Mesothelial cell of epicardium (in vitro differentiated cells): ENCODE measurements at regions not wholly inside any gene's neighbourhood (a gene's known extent, or its start where the extent isn't known, plus 50 kb on each side); places are given as distances from the start of the nearest gene placed in this dataset.

Experiments
- DNase-seq, 2 experiments: peaks; one replicate each; pipeline ENCODE4 v3.0.0; 2021; ENCODE audit warnings: low spot score in 2 of 2; ENCODE audit not compliant: unreplicated experiment in 2 of 2
- H3K27ac Mint-ChIP-seq: 2 replicates; pipeline ENCODE4 v1.8.0; 2021; ENCODE audit warnings: mixed read lengths
- H3K27me3 Mint-ChIP-seq: 2 replicates; pipeline ENCODE4 v1.8.0; 2021; ENCODE audit warnings: low read depth, mixed read lengths
- H3K36me3 Mint-ChIP-seq: 2 replicates; pipeline ENCODE4 v1.8.0; 2021; ENCODE audit warnings: mixed read lengths
- H3K4me1 Mint-ChIP-seq: 2 replicates; pipeline ENCODE4 v1.8.0; 2021; ENCODE audit warnings: mixed read lengths
- H3K4me3 Mint-ChIP-seq: 2 replicates; pipeline ENCODE4 v1.8.0; 2021; ENCODE audit warnings: mild to moderate bottlenecking, moderate library complexity, mixed read lengths
- H3K9me3 Mint-ChIP-seq: 2 replicates; pipeline ENCODE4 v1.8.0; 2021; ENCODE audit warnings: mixed read lengths
- CTCF ChIP-seq: fragments of 200-600 bp; sonication (generic); IDR thresholded peaks from one replicate; pipeline ENCODE4 v1.5.0; 2021; ENCODE audit warnings: antibody characterized with exemption; ENCODE audit not compliant: unreplicated experiment

GRCh38 chr17:77693776-77694175 is 264.7 kb upstream of the TNRC6C start:
- TF ChIP-seq CTCF = no peak
- H3K9me3 Mint-ChIP-seq = no peaks in the 10 kb centered on the region
- peaks cover 80% of the 10 kb centered on the region for H3K27me3 Mint-ChIP-seq
- H3K27ac Mint-ChIP-seq = no peak overlapping the region
- no peak overlapping the region for H3K4me3 Mint-ChIP-seq
- H3K4me1 Mint-ChIP-seq = peaks cover 44% of the 10 kb centered on the region
- DNase-seq = peak in 1 of 2 experiments; percentile 36
- no peaks in the 10 kb centered on the region for H3K36me3 Mint-ChIP-seq

GRCh38 chr17:77694391-77695363 is 263.8 kb upstream of the TNRC6C start:
- Mint-ChIP-seq H3K4me3 (no peak overlapping the region), H3K36me3 (no peaks in the 10 kb centered on the region), H3K9me3 (no peaks in the 10 kb centered on the region), H3K27me3 (peaks cover 85% of the 10 kb centered on the region), H3K27ac (no peak overlapping the region), H3K4me1 (peaks cover 44% of the 10 kb centered on the region)
- peak in 1 of 2 experiments; percentile 36 for DNase-seq
- no peak for TF ChIP-seq CTCF

GRCh38 chr17:77695386-77695785 is 263.1 kb upstream of the TNRC6C start:
- H3K9me3 Mint-ChIP-seq = no peaks in the 10 kb centered on the region
- H3K4me3 Mint-ChIP-seq = no peak overlapping the region
- no peaks in the 10 kb centered on the region for H3K36me3 Mint-ChIP-seq
- H3K4me1 Mint-ChIP-seq = peaks cover 41% of the 10 kb centered on the region
- H3K27ac Mint-ChIP-seq = no peak overlapping the region
- no peak for TF ChIP-seq CTCF
- DNase-seq = peak in 1 of 2 experiments; percentile 26
- peaks cover 84% of the 10 kb centered on the region for H3K27me3 Mint-ChIP-seq

GRCh38 chr17:77696151-77696720 is 262.3 kb upstream of the TNRC6C start:
- peak in 1 of 2 experiments; percentile 40 for DNase-seq
- no peak for TF ChIP-seq CTCF
- peak overlapping the region; percentile 26 for H3K27ac Mint-ChIP-seq
- H3K4me1 Mint-ChIP-seq = peaks cover 34% of the 10 kb centered on the region
- H3K9me3 Mint-ChIP-seq = no peaks in the 10 kb centered on the region
- H3K36me3 Mint-ChIP-seq = no peaks in the 10 kb centered on the region
- H3K4me3 Mint-ChIP-seq = peak overlapping the region; percentile 54
- peaks cover 89% of the 10 kb centered on the region for H3K27me3 Mint-ChIP-seq

- Mint-ChIP-seq H3K4me1 (peaks cover 34% of the 10 kb centered on the region), H3K4me3 (peak overlapping the region; percentile 54), H3K27ac (no peak overlapping the region), H3K36me3 (no peaks in the 10 kb centered on the region), H3K27me3 (peaks cover 89% of the 10 kb centered on the region), H3K9me3 (no peaks in the 10 kb centered on the region)
- no peak for TF ChIP-seq CTCF
- peak in 1 of 2 experiments; percentile 36 for DNase-seq
These were observed 261.6 kb upstream of the TNRC6C start for GRCh38 chr17:77696721-77697460.
